ENCODE measurements at regions not wholly inside any gene's neighbourhood (a gene's known extent, or its start where the extent isn't known, plus 50 kb on each side); places are given as distances from the start of the nearest gene placed in this dataset.

DNA sequence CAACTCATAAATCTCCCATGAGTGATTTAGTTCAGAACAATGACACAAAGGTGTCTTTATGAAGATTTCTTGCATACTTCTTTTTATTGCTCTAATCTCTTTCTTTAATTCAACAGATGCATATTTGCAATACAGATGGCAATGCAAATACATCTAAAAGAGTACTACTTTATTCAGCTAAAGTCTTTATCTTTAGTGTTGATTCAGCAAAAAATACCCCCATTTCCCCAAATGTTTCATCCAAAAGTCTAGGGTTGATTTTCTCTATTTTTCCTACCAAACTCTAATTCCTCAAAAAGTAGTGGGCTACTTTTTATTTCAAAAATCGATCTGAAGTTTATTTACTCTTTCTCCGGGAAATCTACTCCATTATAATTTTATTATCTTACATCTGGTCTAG lies 1055.2 kb downstream of the STIM2 start:
- TF ChIP-seq CTCF (IDR thresholded peaks at IDR 0.05) (no peak), EP300 (IDR thresholded peaks at IDR 0.05) (no peak), POLR2A (IDR thresholded peaks at IDR 0.05) (no peak)

All from tibial nerve (tissue), 4 donors.